ENCODE measurements at regions not wholly inside any gene's neighbourhood (a gene's known extent, or its start where the extent isn't known, plus 50 kb on each side); places are given as distances from the start of the nearest gene placed in this dataset.
A peak's percentile ranks its signal among the peaks of the same experiment; 100 is the strongest.

- POLR2A ChIA-PET, result interaction anchor here (1.0 to 1.5 kb wide), 2 partner anchors 10 to 16 kb away, joined by 3 read pairs; no protein-coding TSS in a partner anchor
- peak overlapping the region; percentile 87 for H2AFZ ChIP-seq (ENCODE audit: low read length)
Measured at GRCh38 chrX:97984641-97985040, 1100.9 kb downstream of the RPA4 start.

DNA sequence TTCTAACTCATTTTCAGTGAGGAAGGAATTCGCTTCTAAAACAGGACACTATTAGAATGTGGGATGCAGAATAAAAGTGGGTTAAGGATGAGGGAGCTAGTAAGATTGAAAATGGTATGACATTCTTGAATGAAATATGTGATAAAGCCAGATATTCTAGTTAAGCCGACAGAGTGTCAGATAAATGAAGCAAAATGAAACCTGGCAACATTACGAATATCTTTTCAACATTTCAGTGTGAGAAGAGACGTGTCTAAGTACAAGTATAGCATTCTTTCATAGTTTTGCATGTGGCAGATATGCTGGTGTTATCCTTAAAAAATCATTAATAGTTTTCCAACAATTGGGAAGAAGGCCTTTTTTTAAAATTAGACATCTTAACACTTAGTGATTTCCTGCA lies 1101.4 kb downstream of the RPA4 start:
- intact Hi-C loops (cut with micrococcal nuclease; ENCODE audit: unreplicated experiment), result loop anchor here (2.0 kb wide), 1 partner anchor 76 kb away; no protein-coding TSS in a partner anchor
- Histone ChIP-seq H3K4me2 (ENCODE audit: low read length) (peak overlapping the region; percentile 93), H3K4me1 (ENCODE audit: insufficient read depth, low read length, poor library complexity, severe bottlenecking) (peaks cover 54% of the 10 kb centered on the region), H3K27ac (ENCODE audit: low read depth, low read length, poor library complexity, severe bottlenecking) (peak overlapping the region; percentile 97), H3K9me2 (ENCODE audit: insufficient read depth, low read length) (no peaks in the 10 kb centered on the region), H3K79me2 (ENCODE audit: insufficient read depth, low read depth, low read length) (peaks cover 16% of the 10 kb centered on the region; the same call in 1 of the 2 replicates), H3K4me3 (ENCODE audit: low read depth, low read length, poor library complexity, severe bottlenecking) (peak overlapping the region; percentile 71), H2AFZ (ENCODE audit: low read length) (peak overlapping the region; percentile 87), H4K20me1 (ENCODE audit: insufficient read depth, low read length) (no peaks in the 10 kb centered on the region), H3K36me3 (ENCODE audit: insufficient read depth, low read length) (peaks cover 7% of the 10 kb centered on the region; the same call in 1 of the 2 replicates), H3K9me3 (ENCODE audit: low read length) (no peaks in the 10 kb centered on the region)
- TSS peak; percentile 78 for BruUV-seq (replicated peaks)
- DNase-seq (ENCODE audit: low spot score), result no peak
- POLR2A ChIA-PET, result interaction anchor here (1.5 kb wide), 1 partner anchor 17 kb away, joined by 3 read pairs; no protein-coding TSS in a partner anchor
- CTCF ChIA-PET (ENCODE audit: unreplicated experiment), result no interaction called here
- TF ChIP-seq CTCF (conservative IDR thresholded peaks at IDR 0.05; ENCODE audit: low read length) (no peak), EZH2phosphoT487 (IDR thresholded peaks at IDR 0.05; ENCODE audit: borderline replicate concordance, low read depth, low read length) (no peak)

More at GRCh38 chrX:97984641-97985040, 1100.9 kb downstream of the RPA4 start:
- Histone ChIP-seq H4K20me1 (ENCODE audit: insufficient read depth, low read length) (no peaks in the 10 kb centered on the region), H3K27ac (ENCODE audit: low read depth, low read length, poor library complexity, severe bottlenecking) (peak overlapping the region; percentile 97), H3K9me3 (ENCODE audit: low read length) (no peaks in the 10 kb centered on the region), H3K4me1 (ENCODE audit: insufficient read depth, low read length, poor library complexity, severe bottlenecking) (peaks cover 54% of the 10 kb centered on the region), H3K36me3 (ENCODE audit: insufficient read depth, low read length) (peaks cover 3% of the 10 kb centered on the region; the same call in 1 of the 2 replicates), H3K9me2 (ENCODE audit: insufficient read depth, low read length) (no peaks in the 10 kb centered on the region), H3K4me2 (ENCODE audit: low read length) (peak overlapping the region; percentile 93), H3K79me2 (ENCODE audit: insufficient read depth, low read depth, low read length) (peaks cover 16% of the 10 kb centered on the region; the same call in 1 of the 2 replicates), H3K4me3 (ENCODE audit: low read depth, low read length, poor library complexity, severe bottlenecking) (peak overlapping the region; percentile 71)
- intact Hi-C loops (cut with micrococcal nuclease; ENCODE audit: unreplicated experiment), result loop anchor here (2.0 kb wide), 1 partner anchor 76 kb away; no protein-coding TSS in a partner anchor
- CTCF ChIA-PET (ENCODE audit: unreplicated experiment), result no interaction called here
- TF ChIP-seq EZH2phosphoT487 (IDR thresholded peaks at IDR 0.05; ENCODE audit: borderline replicate concordance, low read depth, low read length) (no peak), CTCF (conservative IDR thresholded peaks at IDR 0.05; ENCODE audit: low read length) (no peak)
- BruUV-seq (replicated peaks), result no TSS peak
- DNase-seq (ENCODE audit: low spot score), result peak; percentile 72

- ChIA-PET CTCF (ENCODE audit: unreplicated experiment) (no interaction called here), POLR2A (interaction anchor here (2.5 kb wide), 1 partner anchor 8 kb away, joined by 8 read pairs; no protein-coding TSS in a partner anchor)
- Histone ChIP-seq H3K4me2 (ENCODE audit: low read length) (peak overlapping the region; percentile 60), H3K4me3 (ENCODE audit: low read depth, low read length, poor library complexity, severe bottlenecking) (peak overlapping the region; percentile 40), H3K27ac (ENCODE audit: low read depth, low read length, poor library complexity, severe bottlenecking) (peak overlapping the region; percentile 52), H3K9me2 (ENCODE audit: insufficient read depth, low read length) (no peaks in the 10 kb centered on the region), H3K36me3 (ENCODE audit: insufficient read depth, low read length) (peaks cover 7% of the 10 kb centered on the region; the same call in 1 of the 2 replicates), H3K4me1 (ENCODE audit: insufficient read depth, low read length, poor library complexity, severe bottlenecking) (peaks cover 52% of the 10 kb centered on the region), H3K79me2 (ENCODE audit: insufficient read depth, low read depth, low read length) (peaks cover 16% of the 10 kb centered on the region; the same call in 1 of the 2 replicates), H4K20me1 (ENCODE audit: insufficient read depth, low read length) (no peaks in the 10 kb centered on the region), H3K9me3 (ENCODE audit: low read length) (no peaks in the 10 kb centered on the region; the same call in 1 of the 2 replicates), H2AFZ (ENCODE audit: low read length) (peak overlapping the region; percentile 87; the same call in 1 of the 2 replicates)
- intact Hi-C loops (cut with micrococcal nuclease; ENCODE audit: unreplicated experiment), result no loop called here
- TF ChIP-seq CTCF (conservative IDR thresholded peaks at IDR 0.05; ENCODE audit: low read length), result no peak
- no peak for TF ChIP-seq EZH2phosphoT487 (IDR thresholded peaks at IDR 0.05; ENCODE audit: borderline replicate concordance, low read depth, low read length)
- no TSS peak for BruUV-seq (replicated peaks)
- peak; percentile 32 for DNase-seq (ENCODE audit: low spot score)
Measured at GRCh38 chrX:97987979-97988378, 1104.3 kb downstream of the RPA4 start.
